Uterus (tissue), 3 donors: ENCODE measurements at regions not wholly inside any gene's neighbourhood (a gene's known extent, or its start where the extent isn't known, plus 50 kb on each side); places are given as distances from the start of the nearest gene placed in this dataset.
"Not testable (repeated sequence)": the region's sequence is repeated elsewhere in the genome, so short reads cannot be mapped to it uniquely, and the experiment has no call there.

Experiments
- DNase-seq, 2 donors: peaks; one replicate each; pipeline ENCODE4 v3.0.0-alpha.2; 2019 to 2020
- H3K27ac ChIP-seq, 2 donors: fragments of 200-600 bp; sonication (generic); 1 replicate in 1 of 2; 2 replicates in 1 of 2; pipeline ENCODE4 v1.5.1; 2016 to 2018
- H3K27me3 ChIP-seq, 2 donors: fragments of 200-600 bp; sonication (generic); one replicate each; pipeline ENCODE4 v1.5.1; 2018 to 2019; ENCODE audit warnings: control low read depth in 1 of 2
- H3K36me3 ChIP-seq, 2 donors: fragments of 200-600 bp; sonication (generic); one replicate each; pipeline ENCODE4 v1.5.1; 2019; ENCODE audit warnings: control low read depth in 1 of 2
- H3K4me1 ChIP-seq, 2 donors: fragments of 200-600 bp; sonication (generic); one replicate each; pipeline ENCODE4 v1.5.1; 2018 to 2019; ENCODE audit warnings: control low read depth in 1 of 2
- H3K4me3 ChIP-seq, 2 donors: fragments of 200-600 bp; sonication (generic); 1 replicate in 1 of 2; 2 replicates in 1 of 2; pipeline ENCODE4 v1.5.1; 2018 to 2019; ENCODE audit warnings: mild to moderate bottlenecking in 1 of 2
- H3K9me3 ChIP-seq, 2 donors: fragments of 200-600 bp; sonication (generic); one replicate each; pipeline ENCODE4 v1.5.1; 2019; ENCODE audit warnings: control low read depth in 1 of 2
- CTCF ChIP-seq, 4 experiments: fragments of 200-600 bp in 2 of 4; fragments of 450-650 bp in 2 of 4; sonication (generic) in 2 of 4; IDR thresholded peaks; one replicate each; pipeline ENCODE4 v1.5.1; 2016 to 2019; ENCODE audit warnings: antibody characterized with exemption in 4 of 4, mild to moderate bottlenecking in 2 of 4, moderate library complexity in 1 of 4
- POLR2A ChIP-seq, 2 donors: fragments of 450-650 bp; IDR thresholded peaks; one replicate each; pipeline ENCODE4 v1.6.1; 2016; ENCODE audit warnings: antibody characterized with exemption in 2 of 2, mild to moderate bottlenecking in 1 of 2, moderate library complexity in 1 of 2
- intact Hi-C: fragments of 100-400 bp; cut with DNase I; formaldehyde crosslinking; loops from one replicate; pipeline ENCODE4 v1.15.1; 2023; ENCODE audit warnings: low total_unique reads
- donor health status: DM: yes; HTN: yes; CAD: no.

GRCh38 chr7:81482600-81483186, 287.2 kb downstream of the HGF start:
- no peak overlapping the region for H3K4me3 ChIP-seq
- TF ChIP-seq POLR2A (IDR thresholded peaks at IDR 0.05) (no peak), CTCF (IDR thresholded peaks at IDR 0.05) (peak; percentile 52 to 60 (median 58))
- no peak overlapping the region for H3K27ac ChIP-seq
- H3K36me3 ChIP-seq, result no peaks in the 10 kb centered on the region
- H3K4me1 ChIP-seq, result no peaks in the 10 kb centered on the region
- DNase-seq, result no peak
- intact Hi-C loops, result no loop called here
- H3K27me3 ChIP-seq, result no peaks in the 10 kb centered on the region
- no peaks in the 10 kb centered on the region for H3K9me3 ChIP-seq

GRCh38 chr7:81478664-81479063, 291.2 kb downstream of the HGF start:
- no peak overlapping the region for H3K27ac ChIP-seq
- intact Hi-C loops, result no loop called here
- no peak for DNase-seq
- no peaks in the 10 kb centered on the region for H3K4me1 ChIP-seq
- TF ChIP-seq POLR2A (IDR thresholded peaks at IDR 0.05), result no peak
- no peak for TF ChIP-seq CTCF (IDR thresholded peaks at IDR 0.05)
- no peaks in the 10 kb centered on the region for H3K36me3 ChIP-seq
- no peaks in the 10 kb centered on the region for H3K27me3 ChIP-seq
- no peaks in the 10 kb centered on the region for H3K9me3 ChIP-seq
- no peak overlapping the region for H3K4me3 ChIP-seq

GRCh38 chr7:81478201-81478600, 291.6 kb downstream of the HGF start:
- DNase-seq, H3K27ac ChIP-seq, H3K27me3 ChIP-seq, H3K36me3 ChIP-seq, H3K4me1 ChIP-seq, H3K4me3 ChIP-seq, H3K9me3 ChIP-seq, intact Hi-C loops: not testable (repeated sequence)

- Histone ChIP-seq H3K36me3 (no peaks in the 10 kb centered on the region), H3K4me1 (no peaks in the 10 kb centered on the region), H3K9me3 (no peaks in the 10 kb centered on the region), H3K27ac (no peak overlapping the region), H3K27me3 (no peaks in the 10 kb centered on the region), H3K4me3 (no peak overlapping the region)
- intact Hi-C loops, result no loop called here
- DNase-seq, result no peak
- no peak for TF ChIP-seq CTCF (IDR thresholded peaks at IDR 0.05)
- no peak for TF ChIP-seq POLR2A (IDR thresholded peaks at IDR 0.05)
These were observed 296.6 kb downstream of the HGF start for GRCh38 chr7:81473236-81473635.

- Histone ChIP-seq H3K27ac (no peak overlapping the region), H3K4me3 (no peak overlapping the region), H3K36me3 (no peaks in the 10 kb centered on the region), H3K9me3 (no peaks in the 10 kb centered on the region), H3K27me3 (no peaks in the 10 kb centered on the region), H3K4me1 (no peaks in the 10 kb centered on the region)
- no peak for DNase-seq
- TF ChIP-seq POLR2A (IDR thresholded peaks at IDR 0.05), result no peak
- no peak for TF ChIP-seq CTCF (IDR thresholded peaks at IDR 0.05)
- intact Hi-C loops, result no loop called here
These were observed 299.0 kb downstream of the HGF start for GRCh38 chr7:81470724-81471379.
